GM12878 (cell line): ENCODE measurements at regions not wholly inside any gene's neighbourhood (a gene's known extent, or its start where the extent isn't known, plus 50 kb on each side); places are given as distances from the start of the nearest gene placed in this dataset.

Source experiments
- ATF3 ChIP-seq: IDR thresholded peaks from 2 replicates; pipeline ENCODE4 v1.6.1; 2011; ENCODE audit warnings: low read depth, mild to moderate bottlenecking, low read length, moderate library complexity, borderline replicate concordance; ENCODE audit errors: extremely low read depth
- BHLHE40 ChIP-seq, 2 experiments: fragments of 450-650 bp in 1 of 2; IDR thresholded peaks; 2 replicates each; pipeline ENCODE4 v1.6.1; 2011 to 2017; ENCODE audit warnings: low read depth in 2 of 2, borderline replicate concordance in 1 of 2, improper control_type of control experiment in 1 of 2, low read length in 1 of 2, mild to moderate bottlenecking in 1 of 2
- CREB1 ChIP-seq: IDR thresholded peaks from 2 replicates; pipeline ENCODE4 v1.6.1; 2012; ENCODE audit warnings: low read depth, mild to moderate bottlenecking, inconsistent platforms
- CTCF ChIP-seq, 3 experiments: IDR thresholded peaks in 2 of 3; conservative IDR thresholded peaks in 1 of 3; 2 replicates each; pipeline ENCODE4 v1.5.1; 2011; ENCODE audit warnings: low read depth in 3 of 3, low read length in 3 of 3, mild to moderate bottlenecking in 3 of 3, control low read depth in 2 of 3, moderate library complexity in 2 of 3, inconsistent platforms in 1 of 3, mixed read lengths in 1 of 3; ENCODE audit not compliant: control insufficient read depth in 2 of 3, insufficient read depth in 1 of 3; ENCODE audit errors: extremely low read depth in 1 of 3
- IRF3 ChIP-seq: fragments of 450-650 bp; IDR thresholded peaks from 2 replicates; pipeline ENCODE4 v1.6.1; 2014; ENCODE audit warnings: mild to moderate bottlenecking
- IRF4 ChIP-seq: IDR thresholded peaks from 2 replicates; pipeline ENCODE4 v1.6.1; 2011; ENCODE audit warnings: low read depth, low read length
- MXI1 ChIP-seq: fragments of 150-350 bp; IDR thresholded peaks from 2 replicates; pipeline ENCODE4 v1.6.1; 2011; ENCODE audit warnings: low read depth, mild to moderate bottlenecking, inconsistent platforms, low read length, improper control_type of control experiment
- NR2F1 ChIP-seq: fragments of 450-650 bp; conservative IDR thresholded peaks from 2 replicates; pipeline ENCODE4 v1.6.1; 2017; ENCODE audit warnings: mild to moderate bottlenecking
- POLR2AphosphoS5 ChIP-seq: IDR thresholded peaks from 2 replicates; pipeline ENCODE4 v1.6.1; 2011; ENCODE audit warnings: mild to moderate bottlenecking, low read length, inconsistent platforms
- REST ChIP-seq: IDR thresholded peaks from 2 replicates; pipeline ENCODE4 v1.6.1; 2012; ENCODE audit warnings: mild to moderate bottlenecking, low read depth, low read length
- SREBF2 ChIP-seq: IDR thresholded peaks from 2 replicates; pipeline ENCODE4 v1.6.1; 2012; ENCODE audit warnings: mild to moderate bottlenecking, low read length
- ZNF207 ChIP-seq: fragments of 450-650 bp; IDR thresholded peaks from 2 replicates; pipeline ENCODE4 v1.6.1; 2014; ENCODE audit warnings: antibody characterized with exemption, mild to moderate bottlenecking, borderline replicate concordance
- ZNF687 ChIP-seq: fragments of 450-650 bp; IDR thresholded peaks from 2 replicates; pipeline ENCODE4 v1.6.1; 2017; ENCODE audit warnings: mild to moderate bottlenecking, moderate library complexity

- TF ChIP-seq CTCF (IDR thresholded peaks at IDR 0.05 in 2 of 3, conservative IDR thresholded peaks at IDR 0.05 in 1 of 3; ENCODE audit: control insufficient read depth in 2 of 3, extremely low read depth in 1 of 3, insufficient read depth in 1 of 3, low read depth in 3 of 3, low read length in 3 of 3) (no peak), NR2F1 (no peak), IRF4 (no peak), IRF3 (no peak), ATF3 (no peak), SREBF2 (no peak), ZNF207 (no peak), POLR2AphosphoS5 (no peak), CREB1 (no peak), BHLHE40 (IDR thresholded peaks at IDR 0.05; ENCODE audit: borderline replicate concordance in 1 of 2, low read depth in 2 of 2, low read length in 1 of 2) (no peak), ZNF687 (no peak), REST (no peak), MXI1 (no peak)
Measured at GRCh38 chr5:113764382-113764781, 250.9 kb downstream of the YTHDC2 start.
